B cell (primary cell): ENCODE measurements at regions not wholly inside any gene's neighbourhood (a gene's known extent, or its start where the extent isn't known, plus 50 kb on each side); places are given as distances from the start of the nearest gene placed in this dataset.

Experiments
- EZH2 ChIP-seq: IDR thresholded peaks from 2 replicates; pipeline ENCODE4 v1.6.1; 2012; ENCODE audit warnings: borderline replicate concordance, low read depth, mild to moderate bottlenecking, moderate library complexity, low read length; ENCODE audit not compliant: insufficient read depth, poor library complexity, severe bottlenecking
- TF ChIP-seq, protein P1 (sequence below): fragments of 200-600 bp; IDR thresholded peaks from one replicate; pipeline ENCODE4 v1.8.0; 2022; ENCODE audit warnings: antibody characterized with exemption, mild to moderate bottlenecking

DNA sequence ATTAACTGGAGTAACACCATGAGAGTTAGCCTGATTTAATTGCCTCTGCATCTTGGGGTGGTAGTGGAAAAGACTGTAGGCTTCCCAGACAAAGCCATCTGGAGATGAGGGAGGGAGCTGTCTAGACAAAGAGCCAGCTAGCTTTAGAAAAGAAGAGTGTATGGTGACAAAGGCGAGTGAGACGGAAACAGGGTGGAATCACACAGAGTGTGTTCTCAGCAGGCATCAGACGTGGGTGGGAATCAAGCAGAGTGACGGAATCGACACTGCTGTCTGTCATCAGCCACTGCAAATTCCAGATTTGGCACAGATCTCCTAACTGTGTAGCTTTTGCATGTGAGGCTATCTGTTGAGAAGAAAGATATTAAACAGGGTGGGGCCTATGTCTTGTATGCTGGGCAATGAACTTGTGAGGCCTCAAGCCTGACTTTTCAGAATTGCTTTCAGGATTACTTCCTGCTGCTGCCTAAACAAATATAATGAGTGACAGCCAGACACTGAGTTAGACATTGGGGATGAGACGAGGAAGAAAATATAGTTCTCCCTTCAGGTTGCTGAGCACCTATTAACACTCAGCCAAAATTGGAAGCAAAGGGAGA is 236.5 kb upstream of the GRIP1 start:
- TF ChIP-seq, protein P1, sequence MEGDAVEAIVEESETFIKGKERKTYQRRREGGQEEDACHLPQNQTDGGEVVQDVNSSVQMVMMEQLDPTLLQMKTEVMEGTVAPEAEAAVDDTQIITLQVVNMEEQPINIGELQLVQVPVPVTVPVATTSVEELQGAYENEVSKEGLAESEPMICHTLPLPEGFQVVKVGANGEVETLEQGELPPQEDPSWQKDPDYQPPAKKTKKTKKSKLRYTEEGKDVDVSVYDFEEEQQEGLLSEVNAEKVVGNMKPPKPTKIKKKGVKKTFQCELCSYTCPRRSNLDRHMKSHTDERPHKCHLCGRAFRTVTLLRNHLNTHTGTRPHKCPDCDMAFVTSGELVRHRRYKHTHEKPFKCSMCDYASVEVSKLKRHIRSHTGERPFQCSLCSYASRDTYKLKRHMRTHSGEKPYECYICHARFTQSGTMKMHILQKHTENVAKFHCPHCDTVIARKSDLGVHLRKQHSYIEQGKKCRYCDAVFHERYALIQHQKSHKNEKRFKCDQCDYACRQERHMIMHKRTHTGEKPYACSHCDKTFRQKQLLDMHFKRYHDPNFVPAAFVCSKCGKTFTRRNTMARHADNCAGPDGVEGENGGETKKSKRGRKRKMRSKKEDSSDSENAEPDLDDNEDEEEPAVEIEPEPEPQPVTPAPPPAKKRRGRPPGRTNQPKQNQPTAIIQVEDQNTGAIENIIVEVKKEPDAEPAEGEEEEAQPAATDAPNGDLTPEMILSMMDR = no peak
- TF ChIP-seq EZH2 = no peak
